ENCODE measurements at regions not wholly inside any gene's neighbourhood (a gene's known extent, or its start where the extent isn't known, plus 50 kb on each side); places are given as distances from the start of the nearest gene placed in this dataset.
"Not testable (repeated sequence)": the region's sequence is repeated elsewhere in the genome, so short reads cannot be mapped to it uniquely, and the experiment has no call there.

- ChIA-PET CTCF (no interaction called here), POLR2A (ENCODE audit: low non-redundant PET) (no interaction called here)
- TF ChIP-seq, protein P1, sequence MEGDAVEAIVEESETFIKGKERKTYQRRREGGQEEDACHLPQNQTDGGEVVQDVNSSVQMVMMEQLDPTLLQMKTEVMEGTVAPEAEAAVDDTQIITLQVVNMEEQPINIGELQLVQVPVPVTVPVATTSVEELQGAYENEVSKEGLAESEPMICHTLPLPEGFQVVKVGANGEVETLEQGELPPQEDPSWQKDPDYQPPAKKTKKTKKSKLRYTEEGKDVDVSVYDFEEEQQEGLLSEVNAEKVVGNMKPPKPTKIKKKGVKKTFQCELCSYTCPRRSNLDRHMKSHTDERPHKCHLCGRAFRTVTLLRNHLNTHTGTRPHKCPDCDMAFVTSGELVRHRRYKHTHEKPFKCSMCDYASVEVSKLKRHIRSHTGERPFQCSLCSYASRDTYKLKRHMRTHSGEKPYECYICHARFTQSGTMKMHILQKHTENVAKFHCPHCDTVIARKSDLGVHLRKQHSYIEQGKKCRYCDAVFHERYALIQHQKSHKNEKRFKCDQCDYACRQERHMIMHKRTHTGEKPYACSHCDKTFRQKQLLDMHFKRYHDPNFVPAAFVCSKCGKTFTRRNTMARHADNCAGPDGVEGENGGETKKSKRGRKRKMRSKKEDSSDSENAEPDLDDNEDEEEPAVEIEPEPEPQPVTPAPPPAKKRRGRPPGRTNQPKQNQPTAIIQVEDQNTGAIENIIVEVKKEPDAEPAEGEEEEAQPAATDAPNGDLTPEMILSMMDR (conservative IDR thresholded peaks at IDR 0.05; ENCODE audit: low read depth), result no peak
- DNase-seq (ENCODE audit: low spot score), result no peak
- no peak overlapping the region for H3K27ac ChIP-seq
Measured at GRCh38 chr6:62998022-62998421, 213.2 kb upstream of the FKBP1C start.

DNA sequence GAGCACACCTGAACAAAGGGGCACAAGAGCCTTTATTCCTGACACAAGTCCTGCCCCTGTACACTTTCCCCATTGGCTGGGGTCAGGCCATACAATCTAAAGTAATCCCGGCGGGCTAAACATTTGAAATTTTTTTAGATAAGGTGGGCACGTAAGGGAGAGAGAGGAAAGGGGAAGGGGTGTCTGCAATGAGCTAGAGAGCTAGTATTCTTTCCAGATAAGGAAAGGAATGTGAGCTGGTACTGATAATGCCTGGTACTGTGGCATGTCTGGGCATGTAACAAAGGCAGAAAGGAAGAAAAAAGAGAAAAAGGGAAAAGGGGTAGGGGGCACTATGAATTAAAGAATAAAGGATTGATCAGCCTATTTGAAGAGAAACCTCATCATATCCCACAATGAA lies 212.0 kb upstream of the FKBP1C start:
- H3K27ac ChIP-seq; DNase-seq (ENCODE audit: low spot score); POLR2A ChIA-PET (ENCODE audit: low non-redundant PET); CTCF ChIA-PET: not testable (repeated sequence)

DNA sequence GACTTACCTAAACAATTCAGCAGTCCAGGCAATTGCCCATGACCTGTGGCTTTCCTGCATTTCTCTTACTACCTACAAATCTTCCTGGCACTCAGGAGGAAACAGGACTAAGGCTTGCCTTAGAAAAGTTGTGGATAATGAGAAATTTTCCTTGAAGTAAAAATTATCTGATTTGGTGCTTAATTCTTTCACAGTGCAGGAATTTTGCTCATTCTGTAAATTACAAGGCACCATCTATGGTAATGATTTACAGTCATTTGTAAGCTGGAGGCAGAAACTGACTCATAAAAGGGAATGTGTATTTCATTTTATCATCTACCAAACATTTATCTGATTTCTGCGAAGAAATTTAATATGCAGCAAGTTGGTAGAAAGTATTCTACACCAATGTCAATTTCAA lies 211.5 kb upstream of the FKBP1C start:
- CTCF ChIA-PET, result interaction anchor here (0.7 kb wide), 1 partner anchor 610 kb away, joined by 3 read pairs; no protein-coding TSS in a partner anchor

DNA sequence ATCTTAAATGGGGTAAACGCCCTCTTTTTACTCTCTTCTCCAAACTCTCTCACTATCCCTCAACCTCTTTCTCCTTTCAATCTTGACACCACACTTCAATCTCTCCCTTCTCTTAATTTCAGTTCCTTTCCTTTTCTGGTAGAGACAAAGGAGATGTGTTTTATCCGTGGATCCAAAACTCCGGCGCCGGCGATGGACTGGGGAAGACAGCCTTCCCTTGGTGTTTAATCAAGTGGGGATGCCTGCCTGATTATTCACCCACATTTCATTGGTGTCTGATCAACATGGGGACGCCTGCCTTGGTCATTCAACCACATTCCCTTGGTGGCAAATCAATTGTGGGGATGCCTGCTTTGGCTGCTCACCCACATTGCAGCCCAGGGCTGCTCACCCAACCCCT lies 205.3 kb upstream of the FKBP1C start:
- CTCF ChIA-PET; H3K27ac ChIP-seq; POLR2A ChIA-PET (ENCODE audit: low non-redundant PET); DNase-seq (ENCODE audit: low spot score): not testable (repeated sequence)

More for the DNA sequence above, 211.5 kb upstream of the FKBP1C start:
- H3K27ac ChIP-seq, result no peak overlapping the region
- peak; percentile 5 for DNase-seq (ENCODE audit: low spot score)
- POLR2A ChIA-PET (ENCODE audit: low non-redundant PET), result no interaction called here
- TF ChIP-seq, protein P1 (conservative IDR thresholded peaks at IDR 0.05; ENCODE audit: low read depth), result no peak

GRCh38 chr6:63010962-63011361 lies 200.3 kb upstream of the FKBP1C start:
- POLR2A ChIA-PET (ENCODE audit: low non-redundant PET); H3K27ac ChIP-seq; DNase-seq (ENCODE audit: low spot score); CTCF ChIA-PET: not testable (repeated sequence)

GRCh38 chr6:63014290-63014689 lies 197.0 kb upstream of the FKBP1C start:
- no peak overlapping the region for H3K27ac ChIP-seq
- DNase-seq (ENCODE audit: low spot score), result no peak
- TF ChIP-seq, protein P1 (conservative IDR thresholded peaks at IDR 0.05; ENCODE audit: low read depth), result no peak
- POLR2A ChIA-PET (ENCODE audit: low non-redundant PET), result no interaction called here
- CTCF ChIA-PET, result no interaction called here

DNA sequence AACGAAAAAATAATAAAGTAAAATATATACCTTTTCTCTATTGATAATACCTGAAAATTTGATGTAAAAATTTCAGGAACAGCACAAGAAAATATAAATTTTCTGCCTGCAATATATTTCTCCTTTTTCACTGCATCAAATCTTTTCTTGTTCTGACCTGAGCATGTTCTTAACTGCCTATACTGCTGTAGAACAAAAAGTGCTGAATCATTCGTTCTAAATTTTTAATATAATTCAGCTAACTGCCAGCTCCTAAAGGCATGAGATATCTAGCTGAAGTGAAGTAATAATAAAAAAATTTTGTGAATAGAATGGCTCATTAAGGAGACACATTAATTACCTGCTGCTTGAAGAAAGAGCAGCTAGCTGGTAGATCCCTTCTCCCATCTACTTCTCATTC lies 188.6 kb upstream of the FKBP1C start:
- POLR2A ChIA-PET (ENCODE audit: low non-redundant PET), result no interaction called here
- no peak overlapping the region for H3K27ac ChIP-seq

GRCh38 chr6:63023726-63024125 lies 187.5 kb upstream of the FKBP1C start:
- POLR2A ChIA-PET (ENCODE audit: low non-redundant PET), result no interaction called here
- CTCF ChIA-PET, result no interaction called here
- DNase-seq (ENCODE audit: low spot score), result no peak
- no peak overlapping the region for H3K27ac ChIP-seq
- TF ChIP-seq, protein P1 (conservative IDR thresholded peaks at IDR 0.05; ENCODE audit: low read depth), result no peak

More for the DNA sequence above, 188.6 kb upstream of the FKBP1C start:
- TF ChIP-seq, protein P1 (conservative IDR thresholded peaks at IDR 0.05; ENCODE audit: low read depth), result no peak
- no peak for DNase-seq (ENCODE audit: low spot score)
- CTCF ChIA-PET, result no interaction called here

All from RWPE1 (cell line).